ENCODE measurements at regions not wholly inside any gene's neighbourhood (a gene's known extent, or its start where the extent isn't known, plus 50 kb on each side); places are given as distances from the start of the nearest gene placed in this dataset.

- H3K4me3 Mint-ChIP-seq: no peak overlapping the region
- no peaks in the 10 kb centered on the region for H3K27me3 Mint-ChIP-seq
- no peaks in the 10 kb centered on the region for H3K4me1 Mint-ChIP-seq
- no peak for ATAC-seq
- H3K9me3 Mint-ChIP-seq: no peaks in the 10 kb centered on the region
- H3K36me3 Mint-ChIP-seq: no peaks in the 10 kb centered on the region
- H3K27ac Mint-ChIP-seq: no peak overlapping the region
Measured at GRCh38 chr21:27681038-27681437, 714.1 kb upstream of the ADAMTS5 start.

GRCh38 chr21:27680181-27680580 lies 713.3 kb upstream of the ADAMTS5 start:
- Mint-ChIP-seq H3K27ac (no peak overlapping the region), H3K4me1 (no peaks in the 10 kb centered on the region), H3K27me3 (no peaks in the 10 kb centered on the region), H3K4me3 (no peak overlapping the region), H3K36me3 (no peaks in the 10 kb centered on the region), H3K9me3 (no peaks in the 10 kb centered on the region)
- ATAC-seq: no peak

- ATAC-seq: no peak
- H3K27ac Mint-ChIP-seq: no peak overlapping the region
- H3K4me1 Mint-ChIP-seq: no peaks in the 10 kb centered on the region
- H3K36me3 Mint-ChIP-seq: no peaks in the 10 kb centered on the region
- no peak overlapping the region for H3K4me3 Mint-ChIP-seq
- peaks cover 3% of the 10 kb centered on the region for H3K9me3 Mint-ChIP-seq
- no peaks in the 10 kb centered on the region for H3K27me3 Mint-ChIP-seq
Measured at GRCh38 chr21:27678511-27678910, 711.6 kb upstream of the ADAMTS5 start.

GRCh38 chr21:27677546-27677945 lies 710.7 kb upstream of the ADAMTS5 start:
- no peaks in the 10 kb centered on the region for H3K4me1 Mint-ChIP-seq
- H3K27ac Mint-ChIP-seq: no peak overlapping the region
- no peak overlapping the region for H3K4me3 Mint-ChIP-seq
- no peaks in the 10 kb centered on the region for H3K36me3 Mint-ChIP-seq
- no peak for ATAC-seq
- peaks cover 3% of the 10 kb centered on the region for H3K9me3 Mint-ChIP-seq
- no peaks in the 10 kb centered on the region for H3K27me3 Mint-ChIP-seq

GRCh38 chr21:27675306-27675705 lies 708.4 kb upstream of the ADAMTS5 start:
- Mint-ChIP-seq H3K4me1 (no peaks in the 10 kb centered on the region), H3K27ac (no peak overlapping the region), H3K36me3 (no peaks in the 10 kb centered on the region), H3K27me3 (no peaks in the 10 kb centered on the region), H3K4me3 (no peak overlapping the region), H3K9me3 (peaks cover 3% of the 10 kb centered on the region)
- ATAC-seq: no peak

- Mint-ChIP-seq H3K36me3 (no peaks in the 10 kb centered on the region), H3K27me3 (no peaks in the 10 kb centered on the region), H3K27ac (no peak overlapping the region), H3K4me3 (no peak overlapping the region), H3K9me3 (peaks cover 3% of the 10 kb centered on the region), H3K4me1 (no peaks in the 10 kb centered on the region)
- ATAC-seq: no peak
Measured at GRCh38 chr21:27674041-27674615, 707.2 kb upstream of the ADAMTS5 start.

GRCh38 chr21:27673581-27673980 lies 706.7 kb upstream of the ADAMTS5 start:
- no peak for ATAC-seq
- Mint-ChIP-seq H3K36me3 (no peaks in the 10 kb centered on the region), H3K27ac (no peak overlapping the region), H3K4me3 (no peak overlapping the region), H3K4me1 (no peaks in the 10 kb centered on the region), H3K9me3 (peaks cover 3% of the 10 kb centered on the region), H3K27me3 (no peaks in the 10 kb centered on the region)

- no peak overlapping the region for H3K4me3 Mint-ChIP-seq
Measured at GRCh38 chr21:27671207-27671606, 704.3 kb upstream of the ADAMTS5 start.

GRCh38 chr21:27653481-27653880 lies 686.6 kb upstream of the ADAMTS5 start:
- no peak for ATAC-seq
- H3K4me3 Mint-ChIP-seq: no peak overlapping the region
- H3K27me3 Mint-ChIP-seq: no peaks in the 10 kb centered on the region
- no peaks in the 10 kb centered on the region for H3K4me1 Mint-ChIP-seq
- no peaks in the 10 kb centered on the region for H3K36me3 Mint-ChIP-seq
- H3K27ac Mint-ChIP-seq: no peak overlapping the region
- peaks cover 2% of the 10 kb centered on the region for H3K9me3 Mint-ChIP-seq

More at GRCh38 chr21:27671207-27671606, 704.3 kb upstream of the ADAMTS5 start:
- no peak for ATAC-seq
- Mint-ChIP-seq H3K9me3 (peaks cover 7% of the 10 kb centered on the region), H3K27ac (no peak overlapping the region), H3K4me1 (no peaks in the 10 kb centered on the region), H3K36me3 (no peaks in the 10 kb centered on the region), H3K27me3 (no peaks in the 10 kb centered on the region)

GRCh38 chr21:27649762-27650161 lies 682.9 kb upstream of the ADAMTS5 start:
- Mint-ChIP-seq H3K4me3 (no peak overlapping the region), H3K36me3 (no peaks in the 10 kb centered on the region), H3K27ac (no peak overlapping the region), H3K27me3 (no peaks in the 10 kb centered on the region), H3K4me1 (no peaks in the 10 kb centered on the region), H3K9me3 (peaks cover 2% of the 10 kb centered on the region)
- no peak for ATAC-seq

GRCh38 chr21:27649323-27649722 lies 682.4 kb upstream of the ADAMTS5 start:
- Mint-ChIP-seq H3K9me3 (peaks cover 2% of the 10 kb centered on the region), H3K27me3 (no peaks in the 10 kb centered on the region), H3K4me1 (no peaks in the 10 kb centered on the region), H3K36me3 (no peaks in the 10 kb centered on the region), H3K27ac (no peak overlapping the region), H3K4me3 (no peak overlapping the region)
- no peak for ATAC-seq

GRCh38 chr21:27648560-27648959 lies 681.7 kb upstream of the ADAMTS5 start:
- no peaks in the 10 kb centered on the region for H3K4me1 Mint-ChIP-seq
- H3K4me3 Mint-ChIP-seq: no peak overlapping the region

GRCh38 chr21:27647921-27648320 lies 681.0 kb upstream of the ADAMTS5 start:
- H3K36me3 Mint-ChIP-seq: no peaks in the 10 kb centered on the region
- H3K4me1 Mint-ChIP-seq: no peaks in the 10 kb centered on the region
- ATAC-seq: no peak
- H3K27me3 Mint-ChIP-seq: no peaks in the 10 kb centered on the region
- H3K4me3 Mint-ChIP-seq: no peak overlapping the region
- H3K27ac Mint-ChIP-seq: no peak overlapping the region
- H3K9me3 Mint-ChIP-seq: peaks cover 2% of the 10 kb centered on the region

More at GRCh38 chr21:27648560-27648959, 681.7 kb upstream of the ADAMTS5 start:
- Mint-ChIP-seq H3K27me3 (no peaks in the 10 kb centered on the region), H3K36me3 (no peaks in the 10 kb centered on the region), H3K27ac (no peak overlapping the region), H3K9me3 (peaks cover 2% of the 10 kb centered on the region)
- ATAC-seq: no peak

- Mint-ChIP-seq H3K9me3 (peaks cover 2% of the 10 kb centered on the region), H3K4me1 (no peaks in the 10 kb centered on the region), H3K4me3 (no peak overlapping the region), H3K36me3 (no peaks in the 10 kb centered on the region), H3K27ac (no peak overlapping the region), H3K27me3 (no peaks in the 10 kb centered on the region)
- no peak for ATAC-seq
Measured at GRCh38 chr21:27647401-27647800, 680.5 kb upstream of the ADAMTS5 start.

GRCh38 chr21:27646691-27647090 lies 679.8 kb upstream of the ADAMTS5 start:
- Mint-ChIP-seq H3K4me3 (no peak overlapping the region), H3K27ac (no peak overlapping the region), H3K4me1 (no peaks in the 10 kb centered on the region), H3K36me3 (no peaks in the 10 kb centered on the region), H3K9me3 (peaks cover 2% of the 10 kb centered on the region), H3K27me3 (no peaks in the 10 kb centered on the region)
- ATAC-seq: no peak

GRCh38 chr21:27646056-27646455 lies 679.2 kb upstream of the ADAMTS5 start:
- ATAC-seq: no peak
- H3K27me3 Mint-ChIP-seq: no peaks in the 10 kb centered on the region
- no peak overlapping the region for H3K4me3 Mint-ChIP-seq
- no peak overlapping the region for H3K27ac Mint-ChIP-seq
- no peaks in the 10 kb centered on the region for H3K36me3 Mint-ChIP-seq
- H3K4me1 Mint-ChIP-seq: no peaks in the 10 kb centered on the region
- H3K9me3 Mint-ChIP-seq: peaks cover 2% of the 10 kb centered on the region

- Mint-ChIP-seq H3K4me3 (no peak overlapping the region), H3K27me3 (no peaks in the 10 kb centered on the region), H3K36me3 (no peaks in the 10 kb centered on the region), H3K27ac (no peak overlapping the region), H3K9me3 (peaks cover 2% of the 10 kb centered on the region), H3K4me1 (no peaks in the 10 kb centered on the region)
- no peak for ATAC-seq
Measured at GRCh38 chr21:27645285-27645684, 678.4 kb upstream of the ADAMTS5 start.
